ENCODE measurements at regions not wholly inside any gene's neighbourhood (a gene's known extent, or its start where the extent isn't known, plus 50 kb on each side); places are given as distances from the start of the nearest gene placed in this dataset.
"Not testable (repeated sequence)": the region's sequence is repeated elsewhere in the genome, so short reads cannot be mapped to it uniquely, and the experiment has no call there.

GRCh38 chr1:102693345-102693744 is 415.0 kb downstream of the COL11A1 start:
- no peak for DNase-seq
- Mint-ChIP-seq H3K9me3 (ENCODE audit: unreplicated experiment) (peaks cover 3% of the 10 kb centered on the region), H3K36me3 (ENCODE audit: unreplicated experiment) (peaks cover 3% of the 10 kb centered on the region), H3K4me3 (ENCODE audit: unreplicated experiment) (no peak overlapping the region), H3K27ac (ENCODE audit: unreplicated experiment) (no peak overlapping the region), H3K27me3 (ENCODE audit: unreplicated experiment) (no peaks in the 10 kb centered on the region), H3K4me1 (ENCODE audit: low read depth, unreplicated experiment) (peaks cover 14% of the 10 kb centered on the region)
- TF ChIP-seq CTCF (IDR thresholded peaks at IDR 0.05; ENCODE audit: partially characterized antibody, unreplicated experiment): no peak

- H3K9me3 Mint-ChIP-seq (ENCODE audit: unreplicated experiment): peaks cover 3% of the 10 kb centered on the region
- no peak overlapping the region for H3K27ac Mint-ChIP-seq (ENCODE audit: unreplicated experiment)
- peaks cover 6% of the 10 kb centered on the region for H3K4me1 Mint-ChIP-seq (ENCODE audit: low read depth, unreplicated experiment)
- H3K4me3 Mint-ChIP-seq (ENCODE audit: unreplicated experiment): no peak overlapping the region
- no peaks in the 10 kb centered on the region for H3K27me3 Mint-ChIP-seq (ENCODE audit: unreplicated experiment)
- TF ChIP-seq CTCF (IDR thresholded peaks at IDR 0.05; ENCODE audit: partially characterized antibody, unreplicated experiment): no peak
- peaks cover 3% of the 10 kb centered on the region for H3K36me3 Mint-ChIP-seq (ENCODE audit: unreplicated experiment)
- DNase-seq: no peak
Observed at GRCh38 chr1:102691592-102692090, 416.7 kb downstream of the COL11A1 start.

- Mint-ChIP-seq H3K4me1 (ENCODE audit: low read depth, unreplicated experiment) (no peaks in the 10 kb centered on the region), H3K9me3 (ENCODE audit: unreplicated experiment) (no peaks in the 10 kb centered on the region), H3K36me3 (ENCODE audit: unreplicated experiment) (no peaks in the 10 kb centered on the region), H3K27me3 (ENCODE audit: unreplicated experiment) (no peaks in the 10 kb centered on the region), H3K27ac (ENCODE audit: unreplicated experiment) (no peak overlapping the region), H3K4me3 (ENCODE audit: unreplicated experiment) (no peak overlapping the region)
- TF ChIP-seq CTCF (IDR thresholded peaks at IDR 0.05; ENCODE audit: partially characterized antibody, unreplicated experiment): no peak
- no peak for DNase-seq
Observed at GRCh38 chr1:102687383-102687782, 420.9 kb downstream of the COL11A1 start.

GRCh38 chr1:102661481-102661880 is 446.8 kb downstream of the COL11A1 start:
- H3K36me3 Mint-ChIP-seq (ENCODE audit: unreplicated experiment): peaks cover 3% of the 10 kb centered on the region
- no peak overlapping the region for H3K27ac Mint-ChIP-seq (ENCODE audit: unreplicated experiment)

GRCh38 chr1:102659876-102660483 is 448.3 kb downstream of the COL11A1 start:
- H3K4me1 Mint-ChIP-seq (ENCODE audit: low read depth, unreplicated experiment); H3K9me3 Mint-ChIP-seq (ENCODE audit: unreplicated experiment); H3K4me3 Mint-ChIP-seq (ENCODE audit: unreplicated experiment); H3K36me3 Mint-ChIP-seq (ENCODE audit: unreplicated experiment); H3K27ac Mint-ChIP-seq (ENCODE audit: unreplicated experiment); H3K27me3 Mint-ChIP-seq (ENCODE audit: unreplicated experiment); DNase-seq: not testable (repeated sequence)

More at GRCh38 chr1:102661481-102661880, 446.8 kb downstream of the COL11A1 start:
- TF ChIP-seq CTCF (IDR thresholded peaks at IDR 0.05; ENCODE audit: partially characterized antibody, unreplicated experiment): no peak
- H3K9me3 Mint-ChIP-seq (ENCODE audit: unreplicated experiment): peaks cover 1% of the 10 kb centered on the region
- H3K4me1 Mint-ChIP-seq (ENCODE audit: low read depth, unreplicated experiment): no peaks in the 10 kb centered on the region
- no peak for DNase-seq
- H3K27me3 Mint-ChIP-seq (ENCODE audit: unreplicated experiment): no peaks in the 10 kb centered on the region
- H3K4me3 Mint-ChIP-seq (ENCODE audit: unreplicated experiment): no peak overlapping the region
